ENCODE measurements at regions not wholly inside any gene's neighbourhood (a gene's known extent, or its start where the extent isn't known, plus 50 kb on each side); places are given as distances from the start of the nearest gene placed in this dataset.
"Not testable (repeated sequence)": the region's sequence is repeated elsewhere in the genome, so short reads cannot be mapped to it uniquely, and the experiment has no call there.

GRCh38 chr6:27168586-27169443 is 78.7 kb upstream of the PRSS16 start:
- H3K4me3 ChIP-seq (ENCODE audit: low read depth, low read length) = no peak overlapping the region
- no peak for TF ChIP-seq CTCF (IDR thresholded peaks at IDR 0.05; ENCODE audit: insufficient read depth, low read length, poor library complexity, severe bottlenecking)
- no peaks in the 10 kb centered on the region for H3K36me3 ChIP-seq (ENCODE audit: control insufficient read depth, insufficient read depth, low read length)
- peak; percentile 63 for DNase-seq (ENCODE audit: low read depth)
- no peaks in the 10 kb centered on the region for H3K27me3 ChIP-seq (ENCODE audit: control insufficient read depth, insufficient read depth, low read length)

GRCh38 chr6:27172524-27173231 is 74.8 kb upstream of the PRSS16 start:
- not testable (repeated sequence) for H3K4me3 ChIP-seq (ENCODE audit: low read depth, low read length); DNase-seq (ENCODE audit: low read depth); H3K36me3 ChIP-seq (ENCODE audit: control insufficient read depth, insufficient read depth, low read length); H3K27me3 ChIP-seq (ENCODE audit: control insufficient read depth, insufficient read depth, low read length)

- H3K27me3 ChIP-seq (ENCODE audit: control insufficient read depth, insufficient read depth, low read length); H3K36me3 ChIP-seq (ENCODE audit: control insufficient read depth, insufficient read depth, low read length); DNase-seq (ENCODE audit: low read depth); H3K4me3 ChIP-seq (ENCODE audit: low read depth, low read length): not testable (repeated sequence)
Observed at GRCh38 chr6:27173232-27173601, 74.3 kb upstream of the PRSS16 start.

GRCh38 chr6:27174958-27175357 is 72.5 kb upstream of the PRSS16 start:
- no peaks in the 10 kb centered on the region for H3K27me3 ChIP-seq (ENCODE audit: control insufficient read depth, insufficient read depth, low read length)
- no peak overlapping the region for H3K4me3 ChIP-seq (ENCODE audit: low read depth, low read length)
- DNase-seq (ENCODE audit: low read depth) = no peak
- TF ChIP-seq CTCF (IDR thresholded peaks at IDR 0.05; ENCODE audit: insufficient read depth, low read length, poor library complexity, severe bottlenecking) = no peak
- H3K36me3 ChIP-seq (ENCODE audit: control insufficient read depth, insufficient read depth, low read length) = no peaks in the 10 kb centered on the region

GRCh38 chr6:27176096-27176495 is 71.4 kb upstream of the PRSS16 start:
- H3K36me3 ChIP-seq (ENCODE audit: control insufficient read depth, insufficient read depth, low read length) = no peaks in the 10 kb centered on the region
- no peaks in the 10 kb centered on the region for H3K27me3 ChIP-seq (ENCODE audit: control insufficient read depth, insufficient read depth, low read length)
- TF ChIP-seq CTCF (IDR thresholded peaks at IDR 0.05; ENCODE audit: insufficient read depth, low read length, poor library complexity, severe bottlenecking) = no peak
- no peak for DNase-seq (ENCODE audit: low read depth)
- no peak overlapping the region for H3K4me3 ChIP-seq (ENCODE audit: low read depth, low read length)

GRCh38 chr6:27176523-27177484 is 70.7 kb upstream of the PRSS16 start:
- H3K36me3 ChIP-seq (ENCODE audit: control insufficient read depth, insufficient read depth, low read length) = no peaks in the 10 kb centered on the region
- H3K4me3 ChIP-seq (ENCODE audit: low read depth, low read length) = peak overlapping the region; percentile 96
- H3K27me3 ChIP-seq (ENCODE audit: control insufficient read depth, insufficient read depth, low read length) = no peaks in the 10 kb centered on the region
- TF ChIP-seq CTCF (IDR thresholded peaks at IDR 0.05; ENCODE audit: insufficient read depth, low read length, poor library complexity, severe bottlenecking) = no peak
- DNase-seq (ENCODE audit: low read depth) = no peak
